T-helper 2 cell treated with Interferon-gamma antibody and Interleukin-4, amounts not matched to agents 5 μg/mL and 100 μg/mL, for 36 hours (primary cell): ENCODE measurements at regions not wholly inside any gene's neighbourhood (a gene's known extent, or its start where the extent isn't known, plus 50 kb on each side); places are given as distances from the start of the nearest gene placed in this dataset.
"Not testable (repeated sequence)": the region's sequence is repeated elsewhere in the genome, so short reads cannot be mapped to it uniquely, and the experiment has no call there.

Experiments used
- DNase-seq: peaks from one replicate; pipeline ENCODE4 v3.0.0; 2021; ENCODE audit warnings: low spot score
- H3K27ac Mint-ChIP-seq: one replicate; pipeline ENCODE4 v1.8.0; 2021; ENCODE audit warnings: mild to moderate bottlenecking, mixed read lengths
- H3K27me3 Mint-ChIP-seq: one replicate; pipeline ENCODE4 v1.8.0; 2021; ENCODE audit warnings: low read depth, mixed read lengths
- H3K36me3 Mint-ChIP-seq: one replicate; pipeline ENCODE4 v1.8.0; 2021; ENCODE audit warnings: low read depth, mixed read lengths
- H3K4me1 Mint-ChIP-seq: one replicate; pipeline ENCODE4 v1.8.0; 2021; ENCODE audit warnings: low read depth, mixed read lengths
- H3K4me3 Mint-ChIP-seq: one replicate; pipeline ENCODE4 v1.8.0; 2022; ENCODE audit warnings: mild to moderate bottlenecking, moderate library complexity, mixed read lengths
- H3K9me3 Mint-ChIP-seq: one replicate; pipeline ENCODE4 v1.8.0; 2021; ENCODE audit warnings: mixed read lengths

GRCh38 chr9:85443190-85443598 is 298.6 kb downstream of the AGTPBP1 start:
- H3K27me3 Mint-ChIP-seq: no peaks in the 10 kb centered on the region
- no peaks in the 10 kb centered on the region for H3K36me3 Mint-ChIP-seq
- H3K4me3 Mint-ChIP-seq: no peak overlapping the region
- H3K27ac Mint-ChIP-seq: no peak overlapping the region
- peaks cover 4% of the 10 kb centered on the region for H3K9me3 Mint-ChIP-seq
- no peaks in the 10 kb centered on the region for H3K4me1 Mint-ChIP-seq
- no peak for DNase-seq

DNA sequence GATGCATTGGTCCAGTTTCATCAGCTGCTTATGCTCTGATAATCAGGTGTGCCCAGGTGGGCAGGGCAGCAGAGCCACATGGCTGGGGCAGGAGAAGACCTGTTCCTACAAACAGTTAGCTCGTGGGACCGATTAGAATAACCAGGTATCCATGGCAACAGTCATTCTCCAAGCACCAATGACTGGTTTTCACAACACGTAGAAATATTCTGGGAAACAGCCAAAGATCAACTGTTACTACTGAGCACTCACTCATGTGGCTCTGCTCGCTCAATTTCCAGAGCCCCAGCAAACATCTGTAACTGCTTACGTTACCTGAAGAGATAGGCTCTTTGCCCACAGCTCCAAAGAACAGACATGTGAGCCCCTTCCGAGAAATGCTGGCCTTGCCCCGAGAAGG is 302.0 kb downstream of the AGTPBP1 start:
- no peak for DNase-seq
- Mint-ChIP-seq H3K36me3 (no peaks in the 10 kb centered on the region), H3K4me3 (no peak overlapping the region), H3K27me3 (no peaks in the 10 kb centered on the region), H3K27ac (no peak overlapping the region), H3K9me3 (no peaks in the 10 kb centered on the region), H3K4me1 (no peaks in the 10 kb centered on the region)

GRCh38 chr9:85433956-85434355 is 307.8 kb downstream of the AGTPBP1 start:
- not testable (repeated sequence) for H3K27me3 Mint-ChIP-seq, H3K27ac Mint-ChIP-seq, H3K4me3 Mint-ChIP-seq, H3K36me3 Mint-ChIP-seq, H3K9me3 Mint-ChIP-seq, DNase-seq, H3K4me1 Mint-ChIP-seq

DNA sequence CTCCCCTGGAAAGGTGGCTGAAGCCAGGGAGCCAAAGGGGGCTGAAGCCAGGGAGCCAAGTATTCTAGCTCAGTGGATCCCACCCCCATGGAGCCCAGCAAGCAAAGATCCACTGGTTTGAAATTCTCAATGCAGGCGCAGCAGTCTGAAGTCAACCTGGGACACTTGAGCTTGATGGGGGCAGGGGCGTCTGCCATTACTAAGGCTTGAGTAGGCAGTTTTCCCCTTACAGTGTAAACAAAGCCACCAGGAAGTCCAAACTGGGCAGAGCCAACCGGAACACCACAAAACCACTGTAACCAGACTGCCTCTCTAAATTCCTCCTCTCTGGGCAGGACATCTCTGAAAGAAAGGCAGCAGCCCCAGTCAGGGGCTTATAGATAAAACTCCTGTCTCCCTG is 308.2 kb downstream of the AGTPBP1 start:
- not testable (repeated sequence) for DNase-seq, H3K4me3 Mint-ChIP-seq, H3K27me3 Mint-ChIP-seq, H3K36me3 Mint-ChIP-seq, H3K9me3 Mint-ChIP-seq, H3K4me1 Mint-ChIP-seq, H3K27ac Mint-ChIP-seq

DNA sequence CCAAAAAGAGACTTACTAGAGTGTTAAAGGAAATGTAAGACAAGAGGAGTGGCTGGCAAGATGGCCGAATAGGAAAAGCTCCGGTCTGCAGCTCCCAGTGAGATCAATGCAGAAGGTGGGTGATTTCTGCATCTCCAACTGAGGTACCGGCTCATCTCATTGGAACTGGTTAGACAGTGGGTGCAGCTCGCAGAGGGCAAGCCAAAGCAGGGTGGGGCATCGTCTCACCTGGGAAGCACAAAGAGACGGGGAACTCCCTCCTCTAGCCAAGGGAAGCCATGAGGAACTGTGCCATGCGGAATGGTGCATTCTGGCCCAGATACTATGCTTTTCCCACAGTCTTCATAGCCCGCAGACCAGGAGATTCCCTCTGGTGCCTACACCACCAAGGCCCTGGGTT is 308.7 kb downstream of the AGTPBP1 start:
- no peak for DNase-seq
- H3K36me3 Mint-ChIP-seq: no peaks in the 10 kb centered on the region
- H3K4me1 Mint-ChIP-seq: no peaks in the 10 kb centered on the region
- H3K4me3 Mint-ChIP-seq: no peak overlapping the region
- H3K27me3 Mint-ChIP-seq: no peaks in the 10 kb centered on the region
- no peaks in the 10 kb centered on the region for H3K9me3 Mint-ChIP-seq
- no peak overlapping the region for H3K27ac Mint-ChIP-seq

GRCh38 chr9:85432599-85432998 is 309.2 kb downstream of the AGTPBP1 start:
- no peak overlapping the region for H3K27ac Mint-ChIP-seq
- H3K4me1 Mint-ChIP-seq: no peaks in the 10 kb centered on the region
- H3K4me3 Mint-ChIP-seq: no peak overlapping the region
- no peaks in the 10 kb centered on the region for H3K9me3 Mint-ChIP-seq
- no peaks in the 10 kb centered on the region for H3K36me3 Mint-ChIP-seq
- H3K27me3 Mint-ChIP-seq: no peaks in the 10 kb centered on the region
- DNase-seq: no peak

GRCh38 chr9:85431339-85432102 is 310.2 kb downstream of the AGTPBP1 start:
- no peaks in the 10 kb centered on the region for H3K4me1 Mint-ChIP-seq
- H3K27ac Mint-ChIP-seq: no peak overlapping the region
- no peaks in the 10 kb centered on the region for H3K36me3 Mint-ChIP-seq
- H3K4me3 Mint-ChIP-seq: no peak overlapping the region
- DNase-seq: no peak
- H3K27me3 Mint-ChIP-seq: no peaks in the 10 kb centered on the region
- no peaks in the 10 kb centered on the region for H3K9me3 Mint-ChIP-seq

GRCh38 chr9:85430659-85431338 is 311.0 kb downstream of the AGTPBP1 start:
- no peaks in the 10 kb centered on the region for H3K36me3 Mint-ChIP-seq
- no peak overlapping the region for H3K4me3 Mint-ChIP-seq
- H3K27ac Mint-ChIP-seq: no peak overlapping the region
- H3K27me3 Mint-ChIP-seq: peaks cover 3% of the 10 kb centered on the region
- no peaks in the 10 kb centered on the region for H3K9me3 Mint-ChIP-seq
- H3K4me1 Mint-ChIP-seq: no peaks in the 10 kb centered on the region
- no peak for DNase-seq

DNA sequence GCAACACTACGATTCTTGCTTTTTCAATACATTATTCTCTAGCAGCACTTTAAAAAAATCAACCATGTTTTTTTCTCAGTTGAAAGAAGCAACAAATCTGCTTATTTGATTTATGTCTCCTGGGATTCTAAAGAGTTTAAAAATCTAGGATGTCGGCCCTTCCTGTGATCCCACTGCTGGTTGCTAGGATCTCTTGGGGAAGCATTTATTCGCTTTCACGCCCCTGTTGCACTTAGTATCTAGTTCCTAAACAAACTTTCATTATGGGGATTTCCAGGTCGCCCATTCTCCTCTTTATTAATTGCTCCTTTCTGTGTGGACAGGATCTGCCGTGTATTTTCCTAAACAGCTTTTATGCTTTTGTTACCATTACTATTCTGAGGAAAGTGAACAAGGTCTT is 313.5 kb downstream of the AGTPBP1 start:
- Mint-ChIP-seq H3K9me3 (no peaks in the 10 kb centered on the region), H3K27me3 (peaks cover 8% of the 10 kb centered on the region), H3K36me3 (no peaks in the 10 kb centered on the region), H3K4me3 (no peak overlapping the region), H3K4me1 (no peaks in the 10 kb centered on the region), H3K27ac (no peak overlapping the region)
- no peak for DNase-seq

DNA sequence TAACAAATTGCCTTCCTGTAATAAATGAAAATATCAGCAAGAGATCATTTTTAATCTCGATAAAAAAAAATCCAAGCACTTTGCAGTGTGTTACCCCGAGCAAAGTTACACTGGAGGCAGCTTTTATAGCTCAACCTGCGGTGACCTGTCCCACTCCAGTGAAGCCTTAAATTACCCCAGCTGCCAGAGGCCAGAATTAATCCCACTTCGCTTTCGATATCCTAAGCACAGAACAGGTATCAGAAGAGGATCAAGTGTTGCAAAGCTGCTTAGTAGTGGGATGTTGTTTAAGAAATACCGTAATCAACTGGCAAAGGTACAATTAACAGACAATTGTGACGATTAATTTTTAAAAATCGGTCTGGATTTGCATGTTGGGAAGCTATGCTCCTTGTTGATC is 314.0 kb downstream of the AGTPBP1 start:
- Mint-ChIP-seq H3K9me3 (no peaks in the 10 kb centered on the region), H3K27ac (no peak overlapping the region), H3K4me3 (no peak overlapping the region), H3K27me3 (peaks cover 8% of the 10 kb centered on the region), H3K36me3 (no peaks in the 10 kb centered on the region), H3K4me1 (no peaks in the 10 kb centered on the region)
- DNase-seq: no peak

GRCh38 chr9:85425153-85425611 is 316.6 kb downstream of the AGTPBP1 start:
- DNase-seq: peak; percentile 27
- no peak overlapping the region for H3K27ac Mint-ChIP-seq
- H3K27me3 Mint-ChIP-seq: peaks cover 8% of the 10 kb centered on the region
- peaks cover 6% of the 10 kb centered on the region for H3K4me1 Mint-ChIP-seq
- H3K4me3 Mint-ChIP-seq: no peak overlapping the region
- no peaks in the 10 kb centered on the region for H3K36me3 Mint-ChIP-seq
- no peaks in the 10 kb centered on the region for H3K9me3 Mint-ChIP-seq

- H3K4me1 Mint-ChIP-seq: peaks cover 6% of the 10 kb centered on the region
- H3K9me3 Mint-ChIP-seq: no peaks in the 10 kb centered on the region
- H3K4me3 Mint-ChIP-seq: no peak overlapping the region
- H3K27ac Mint-ChIP-seq: no peak overlapping the region
- peaks cover 8% of the 10 kb centered on the region for H3K27me3 Mint-ChIP-seq
- no peak for DNase-seq
- no peaks in the 10 kb centered on the region for H3K36me3 Mint-ChIP-seq
Measured at GRCh38 chr9:85423422-85423821, 318.3 kb downstream of the AGTPBP1 start.

- Mint-ChIP-seq H3K27ac (no peak overlapping the region), H3K4me1 (peaks cover 6% of the 10 kb centered on the region), H3K9me3 (no peaks in the 10 kb centered on the region), H3K27me3 (peaks cover 8% of the 10 kb centered on the region), H3K4me3 (no peak overlapping the region), H3K36me3 (no peaks in the 10 kb centered on the region)
- DNase-seq: no peak
Measured at GRCh38 chr9:85421641-85422040, 320.1 kb downstream of the AGTPBP1 start.

GRCh38 chr9:85420750-85421149 is 321.0 kb downstream of the AGTPBP1 start:
- DNase-seq: no peak
- H3K27ac Mint-ChIP-seq: no peak overlapping the region
- no peak overlapping the region for H3K4me3 Mint-ChIP-seq

More at GRCh38 chr9:85420750-85421149, 321.0 kb downstream of the AGTPBP1 start:
- Mint-ChIP-seq H3K27me3 (peaks cover 5% of the 10 kb centered on the region), H3K9me3 (no peaks in the 10 kb centered on the region), H3K36me3 (no peaks in the 10 kb centered on the region), H3K4me1 (peaks cover 6% of the 10 kb centered on the region)
